NCI-H128 (cell line): ENCODE measurements at regions not wholly inside any gene's neighbourhood (a gene's known extent, or its start where the extent isn't known, plus 50 kb on each side); places are given as distances from the start of the nearest gene placed in this dataset.

Experiments used
- DNase-seq: peaks from one replicate; lab custom pipeline; 2025; ENCODE audit not compliant: unreplicated experiment; lab: John Stamatoyannopoulos, UW

- no peak for DNase-seq
Observed at GRCh38 chr11:36719358-36720107, 121.5 kb upstream of the RAG2 start.

- DNase-seq: no peak
Observed at GRCh38 chr11:36718451-36718850, 120.4 kb upstream of the RAG2 start.

- DNase-seq: no peak
Observed at GRCh38 chr11:36713715-36714114, 115.7 kb upstream of the RAG2 start.

- DNase-seq: no peak
Observed at GRCh38 chr11:36711104-36711825, 113.2 kb upstream of the RAG2 start.
